ENCODE measurements at regions not wholly inside any gene's neighbourhood (a gene's known extent, or its start where the extent isn't known, plus 50 kb on each side); places are given as distances from the start of the nearest gene placed in this dataset.

DNA sequence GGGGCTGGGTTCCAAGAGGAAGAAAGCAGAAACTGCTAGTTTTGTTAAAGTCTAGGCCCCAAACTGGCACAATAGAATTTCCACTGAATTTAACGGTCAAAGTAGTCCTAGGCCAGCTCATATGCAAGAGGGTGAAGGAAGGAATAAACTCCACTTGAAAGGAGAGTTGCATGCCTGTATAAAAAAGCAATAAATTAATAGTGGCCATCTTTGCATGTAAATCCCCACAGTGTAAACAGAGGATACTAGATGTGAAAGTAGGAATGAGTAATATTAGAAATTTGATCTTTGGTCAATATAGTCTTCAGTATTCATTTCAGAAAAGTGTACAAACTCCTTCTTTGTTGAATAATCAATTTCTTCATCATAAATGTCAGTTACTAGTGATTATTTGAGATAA is 403.1 kb downstream of the TMEM232 start:
- DNase-seq: no peak

DNA sequence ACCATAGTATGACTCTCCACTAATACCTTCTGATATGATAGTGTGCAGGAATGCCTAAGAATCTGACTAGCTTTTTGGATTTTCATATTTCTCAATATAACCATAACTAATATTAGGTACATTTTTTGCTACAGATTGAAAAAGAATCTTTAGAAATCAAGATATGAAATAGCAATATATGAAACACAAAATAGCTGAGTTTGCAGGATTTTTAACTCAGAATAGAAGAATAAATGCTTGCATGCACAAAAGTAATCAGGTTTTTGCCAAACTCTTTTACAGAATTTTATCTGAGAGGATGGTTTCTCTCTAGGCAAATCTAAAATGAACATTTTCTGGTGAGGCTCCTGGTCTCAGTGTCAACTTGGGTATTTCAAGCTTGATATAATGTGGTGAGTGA is 402.6 kb downstream of the TMEM232 start:
- DNase-seq: no peak

DNA sequence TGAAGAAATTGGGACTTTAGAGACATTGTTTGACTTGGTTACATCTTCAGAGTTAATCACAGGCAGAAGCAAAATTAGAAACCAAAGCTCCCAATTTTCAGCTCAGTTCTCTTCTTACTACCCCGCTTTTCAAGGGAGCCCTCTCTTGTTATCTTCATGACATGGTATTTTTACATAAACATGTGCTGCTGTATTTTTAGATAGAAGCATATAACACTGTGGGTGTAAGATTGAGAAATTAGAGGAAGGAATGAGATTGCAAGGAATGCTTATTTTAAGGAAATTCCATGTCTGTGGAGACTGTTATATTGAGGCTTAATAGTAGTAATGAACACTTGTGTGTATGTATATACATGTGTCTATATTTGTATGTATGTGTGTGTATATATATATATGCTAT is 401.6 kb downstream of the TMEM232 start:
- DNase-seq: no peak

DNA sequence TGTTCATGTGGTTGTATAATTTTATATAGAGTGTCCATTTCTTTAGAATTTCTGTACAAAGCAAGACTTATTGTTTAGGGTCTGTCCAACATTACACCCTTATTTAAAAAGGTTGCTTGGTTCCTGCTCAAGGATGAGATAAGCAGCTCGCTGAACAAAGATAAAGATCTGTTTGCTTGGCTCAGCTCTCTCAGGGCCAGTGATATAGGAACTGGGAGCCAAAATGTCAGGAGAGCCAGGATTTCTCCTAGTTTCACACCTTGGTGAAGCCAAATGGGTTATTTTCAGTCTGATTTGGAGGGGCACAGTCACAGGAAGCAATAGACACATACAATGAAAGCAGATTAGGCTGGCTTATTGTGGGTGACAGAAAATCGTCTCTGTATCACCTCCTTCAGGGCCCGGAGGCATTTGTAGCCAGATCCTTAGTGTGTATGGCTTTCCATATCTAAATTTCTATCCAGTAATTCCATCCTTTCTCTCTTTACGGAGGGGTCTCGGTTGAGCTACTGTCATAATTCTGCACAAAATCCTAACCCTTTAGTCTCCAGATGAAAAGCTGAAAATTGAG is 396.4 kb downstream of the TMEM232 start:
- DNase-seq: no peak

DNA sequence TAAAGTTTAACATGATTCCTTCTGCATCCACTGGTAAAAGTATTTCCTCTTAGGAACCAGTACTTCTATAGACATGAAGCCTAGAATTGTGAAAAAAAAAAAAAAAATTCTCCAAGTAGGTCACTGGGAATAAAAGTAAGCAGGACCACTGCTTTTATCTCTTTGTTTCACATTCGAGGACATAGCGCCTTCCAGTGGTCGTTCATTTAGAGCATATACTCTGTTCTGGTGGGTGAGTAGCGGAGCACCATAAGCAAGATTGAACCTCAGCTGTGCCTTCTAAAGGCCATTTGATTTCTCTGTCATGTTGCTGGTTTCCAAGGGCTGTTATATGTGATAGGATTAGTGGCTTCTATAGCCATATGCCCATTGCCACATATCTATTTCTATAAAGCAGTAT is 393.1 kb downstream of the TMEM232 start:
- no peak for DNase-seq

DNA sequence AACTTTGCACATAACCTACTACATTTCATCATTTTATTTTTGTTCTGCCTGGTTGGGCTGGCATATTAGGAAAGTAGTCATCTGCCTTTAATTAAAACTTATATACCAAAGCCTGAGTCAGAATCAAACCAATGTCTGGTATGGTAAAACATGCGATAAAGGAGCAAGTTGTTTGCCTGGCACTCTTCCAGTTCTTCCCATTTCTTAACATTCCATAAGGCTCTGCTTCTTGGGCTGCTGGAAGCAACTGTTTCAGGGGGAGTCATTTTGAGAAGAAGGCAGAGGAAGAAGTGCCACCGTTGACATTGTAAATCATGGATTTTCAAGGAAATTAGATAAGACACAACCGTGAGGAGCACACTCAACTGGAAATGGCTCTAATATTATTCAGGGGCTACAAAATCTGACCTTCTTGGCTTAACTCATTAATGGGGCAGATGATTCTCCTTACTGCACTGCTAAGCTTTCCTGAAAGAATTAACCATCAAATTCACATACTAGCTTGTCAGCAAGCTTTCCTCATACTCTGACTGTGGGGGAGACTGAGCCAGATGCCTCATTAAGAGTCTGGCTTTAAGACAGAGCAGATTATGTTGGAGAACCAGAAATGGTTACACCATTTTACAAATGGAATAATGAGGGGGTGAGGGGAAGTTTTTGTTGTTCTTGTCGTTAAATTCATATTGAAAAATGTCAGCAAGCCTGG is 391.0 kb downstream of the TMEM232 start:
- no peak for DNase-seq

DNA sequence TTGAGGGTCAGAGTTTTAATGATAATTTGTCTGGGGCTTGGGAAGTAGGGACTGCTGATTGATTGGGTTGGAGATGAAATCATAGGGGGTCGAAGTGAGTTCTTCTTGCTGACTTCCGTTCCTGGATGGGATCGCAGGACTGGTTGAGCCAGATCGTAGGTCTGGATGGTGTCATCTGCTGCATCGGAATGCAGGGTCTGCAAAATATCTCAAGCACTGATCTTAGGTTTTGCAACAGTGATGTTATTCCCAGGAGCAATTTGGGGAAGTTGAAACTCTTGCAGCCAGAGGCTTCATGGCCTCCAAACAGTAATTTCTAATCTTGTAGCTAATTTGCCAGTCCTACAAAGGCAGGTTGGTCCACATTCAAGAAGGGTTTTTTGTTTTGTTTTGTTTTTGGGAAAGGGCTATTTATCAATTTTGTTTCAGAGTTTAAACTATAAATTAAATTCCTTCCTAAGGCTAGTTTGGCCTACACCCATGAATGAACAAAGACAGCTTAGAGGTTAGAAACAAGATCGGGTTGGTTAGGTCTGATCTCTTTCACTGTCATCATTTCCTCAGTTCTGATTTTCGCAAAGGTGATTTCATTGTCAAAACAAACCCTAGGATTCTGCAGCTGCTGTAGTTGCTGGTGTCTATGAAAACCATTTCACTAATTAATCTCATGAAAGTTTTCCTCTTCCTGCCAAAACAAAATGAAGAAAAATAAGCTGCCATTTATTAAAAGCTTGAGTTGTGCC is 388.0 kb downstream of the TMEM232 start:
- DNase-seq: no peak

DNA sequence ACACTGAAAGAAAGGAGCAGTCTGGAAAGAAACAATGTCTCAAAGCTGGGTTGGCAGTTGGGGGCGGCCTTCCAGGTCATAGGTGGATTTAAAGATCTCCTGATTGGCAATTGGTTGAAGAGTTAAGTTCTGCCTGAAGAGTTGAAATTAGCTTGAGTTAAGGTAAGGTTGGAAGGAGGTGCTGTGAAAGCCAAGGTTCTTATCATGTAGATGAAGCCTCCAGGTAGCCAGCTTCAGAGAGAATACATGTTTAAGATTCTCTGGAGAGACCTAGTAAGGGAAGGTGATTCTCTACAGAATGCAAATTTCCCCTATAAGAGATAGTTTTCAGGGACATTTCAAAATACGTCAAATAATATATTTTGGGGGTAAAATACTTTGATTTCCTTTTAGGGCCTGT is 387.1 kb downstream of the TMEM232 start:
- DNase-seq: no peak

DNA sequence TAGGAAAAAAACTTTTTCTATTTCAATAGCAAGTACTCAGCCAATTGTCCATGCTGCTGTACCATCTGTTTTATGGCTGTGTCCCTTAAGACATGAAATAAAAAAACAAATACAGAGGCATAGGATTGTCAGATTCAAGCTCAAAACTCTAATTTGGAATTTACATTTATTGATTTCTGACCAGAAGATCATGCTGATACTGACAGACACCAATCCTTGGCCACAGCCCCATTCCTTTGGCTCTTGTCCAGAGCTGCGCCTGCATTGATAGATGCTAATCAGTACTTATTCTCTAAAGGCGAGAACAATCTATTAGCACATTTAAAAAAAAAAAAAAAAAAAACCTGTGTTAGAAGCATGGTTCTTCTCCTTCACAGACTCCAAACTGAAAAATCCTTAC is 384.6 kb downstream of the TMEM232 start:
- DNase-seq: no peak

DNA sequence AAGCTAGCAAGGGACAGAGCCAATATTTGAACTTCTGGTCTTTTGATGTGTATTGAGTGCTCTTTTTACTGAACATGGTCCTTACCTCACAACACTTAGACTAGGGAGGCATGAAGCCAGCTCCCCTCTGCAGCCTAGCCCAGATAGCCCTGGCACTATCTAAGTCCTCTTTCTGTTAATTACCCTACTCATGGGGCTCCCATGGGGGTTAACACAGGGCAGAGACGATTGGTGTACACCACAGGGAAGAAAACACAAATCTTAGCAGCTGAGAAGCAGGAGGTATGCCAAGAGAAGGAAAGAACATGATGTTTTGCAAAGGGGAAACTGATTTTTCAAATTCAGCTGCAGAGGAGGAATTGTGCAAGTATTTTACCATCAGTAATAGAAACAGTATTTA is 383.8 kb downstream of the TMEM232 start:
- no peak for DNase-seq

DNA sequence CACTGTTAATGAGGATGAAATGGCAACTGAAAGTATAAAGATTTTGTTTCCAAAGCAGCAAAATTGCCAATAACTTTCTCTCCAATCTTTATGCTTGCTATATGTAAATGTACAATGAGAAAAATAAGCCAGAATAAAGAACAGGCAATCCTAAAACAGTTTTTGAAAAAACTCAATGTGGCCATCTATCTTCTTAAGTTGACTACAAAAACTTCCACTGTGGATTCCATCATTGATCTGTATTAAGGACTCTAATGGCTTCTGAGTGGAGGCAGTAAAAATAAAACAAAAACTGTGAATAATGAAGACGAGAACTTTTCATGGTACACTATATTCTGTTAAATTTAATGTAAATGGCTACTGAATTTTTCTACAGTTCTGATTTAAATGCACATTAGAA is 382.9 kb downstream of the TMEM232 start:
- no peak for DNase-seq

DNA sequence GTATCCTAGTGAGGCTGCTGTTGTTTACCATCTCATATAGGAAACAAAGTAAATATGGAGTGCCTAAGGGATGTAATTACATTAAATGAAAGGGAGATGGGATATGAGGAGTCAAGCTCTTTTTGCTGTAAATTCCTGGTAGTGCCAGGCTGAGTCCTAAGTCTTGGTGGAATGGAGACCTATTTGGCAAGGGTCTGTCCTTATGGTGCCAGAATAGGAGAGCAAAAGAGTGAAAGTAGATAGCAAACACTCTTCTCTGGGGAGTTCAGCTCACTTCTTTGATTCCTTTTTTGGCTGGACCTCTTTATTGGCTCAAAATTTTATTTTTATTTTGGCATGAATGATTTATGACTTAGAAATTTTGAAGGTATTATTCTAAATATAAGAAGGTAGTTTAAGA is 380.8 kb downstream of the TMEM232 start:
- no peak for DNase-seq

DNA sequence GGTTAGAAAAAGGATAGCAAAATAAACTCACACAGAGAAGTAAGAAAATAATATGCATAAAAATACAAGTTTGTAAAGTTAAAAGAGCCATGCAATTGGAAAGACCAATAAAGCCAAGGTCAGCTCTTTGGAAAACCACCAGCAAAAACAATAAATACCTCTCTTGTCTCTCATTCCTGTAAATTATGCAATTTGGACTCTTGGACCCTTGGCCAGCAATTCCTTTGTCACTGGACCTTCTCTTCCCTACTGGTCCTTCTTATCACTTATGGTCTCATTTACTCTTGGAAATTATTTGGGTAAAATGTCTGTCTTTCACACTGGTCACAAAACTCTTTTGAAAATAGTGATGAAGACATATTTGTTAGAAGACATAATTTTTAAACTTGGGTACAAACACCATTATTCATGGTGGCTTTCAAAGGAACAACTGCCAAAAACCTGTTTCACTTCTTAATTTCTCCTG is 379.5 kb downstream of the TMEM232 start:
- no peak for DNase-seq

DNA sequence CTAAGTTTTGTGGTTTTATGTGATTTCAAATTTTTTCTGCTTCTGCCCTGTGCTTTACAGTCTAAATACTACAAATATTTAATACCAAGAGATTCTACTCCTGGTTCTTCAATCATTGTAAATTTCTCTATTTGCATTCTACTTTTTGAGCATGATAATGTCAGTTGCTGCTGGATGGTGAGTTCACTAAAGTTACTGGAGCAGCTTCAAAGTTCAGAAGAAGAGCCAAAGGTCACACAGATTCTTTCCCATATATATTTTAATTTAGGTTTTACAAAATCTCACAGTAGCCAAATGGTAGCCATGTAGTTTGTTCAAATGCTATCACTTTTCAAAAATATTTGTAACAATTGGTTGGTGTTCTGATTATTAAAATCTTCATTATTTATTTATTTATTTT is 378.7 kb downstream of the TMEM232 start:
- no peak for DNase-seq

DNA sequence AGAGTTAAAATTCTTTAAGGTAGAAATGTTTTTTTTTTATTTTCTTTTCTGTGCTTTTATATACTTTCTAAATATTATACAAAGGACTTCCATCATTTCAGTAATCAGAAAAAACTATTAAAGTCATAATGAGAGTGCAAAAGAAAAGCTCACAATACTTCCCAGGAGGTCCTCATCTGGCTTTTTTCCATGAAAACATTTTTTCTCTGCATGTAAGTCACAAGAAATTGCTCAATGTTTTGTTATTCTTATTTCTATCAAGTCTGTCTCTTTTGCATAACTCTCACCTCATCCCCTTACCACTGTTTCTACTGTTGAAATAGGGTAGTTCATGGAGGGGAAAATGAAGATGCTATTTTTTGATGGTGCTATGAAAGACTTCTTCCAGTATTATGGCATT is 375.0 kb downstream of the TMEM232 start:
- no peak for DNase-seq

DNA sequence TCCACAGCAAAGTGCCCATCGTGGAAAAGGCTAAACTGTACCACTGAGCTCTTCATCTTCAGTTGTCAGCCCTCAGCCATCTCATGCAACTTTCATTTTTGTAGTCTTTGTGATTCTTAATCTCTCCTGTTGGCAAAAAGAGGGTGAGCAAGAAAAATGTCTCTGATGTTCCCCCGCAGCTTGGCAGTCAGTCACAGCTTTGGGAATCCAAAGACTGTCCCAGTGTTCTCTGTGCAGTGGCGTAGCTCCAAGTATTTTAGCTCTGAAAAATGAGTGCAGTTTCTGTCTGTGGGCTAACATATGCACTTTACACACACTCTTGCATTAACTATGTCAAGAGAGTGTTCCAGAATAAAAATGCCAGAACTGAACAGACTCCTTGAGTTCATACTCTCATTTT is 372.2 kb downstream of the TMEM232 start:
- no peak for DNase-seq

DNA sequence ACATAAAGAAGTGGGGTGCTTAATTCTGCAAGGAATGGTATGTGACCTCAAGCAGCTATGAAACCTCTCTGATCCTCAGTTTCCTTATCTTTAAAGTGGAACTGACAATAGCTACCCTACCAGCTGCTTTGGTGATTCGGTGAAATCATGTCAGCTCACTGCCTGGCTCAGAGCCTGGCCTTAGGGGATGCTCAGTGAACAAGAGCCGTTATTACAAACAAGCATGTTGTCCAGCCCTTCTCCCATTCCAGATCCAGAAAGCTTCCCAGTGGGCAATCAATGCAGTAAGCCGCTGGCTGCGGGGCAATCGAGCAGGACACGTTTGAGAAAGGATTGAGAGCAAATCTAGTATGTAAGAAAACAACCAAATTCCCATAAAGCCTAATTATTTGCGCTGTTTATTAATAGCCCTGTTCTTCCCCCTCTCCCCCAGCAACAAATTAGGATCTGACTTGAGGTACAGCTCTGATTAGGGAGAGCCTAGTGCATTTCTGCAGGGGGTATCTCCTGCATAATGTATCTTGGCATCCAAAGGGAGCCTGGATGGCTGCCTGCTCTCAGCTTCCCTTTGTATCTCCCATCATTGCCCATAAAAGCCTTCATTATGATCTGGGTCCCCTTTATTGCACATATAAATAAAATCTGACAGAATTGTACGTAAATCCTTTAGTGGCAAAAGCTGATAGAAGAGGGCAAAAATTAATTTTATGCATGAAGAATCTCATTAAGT is 371.4 kb downstream of the TMEM232 start:
- no peak for DNase-seq

DNA sequence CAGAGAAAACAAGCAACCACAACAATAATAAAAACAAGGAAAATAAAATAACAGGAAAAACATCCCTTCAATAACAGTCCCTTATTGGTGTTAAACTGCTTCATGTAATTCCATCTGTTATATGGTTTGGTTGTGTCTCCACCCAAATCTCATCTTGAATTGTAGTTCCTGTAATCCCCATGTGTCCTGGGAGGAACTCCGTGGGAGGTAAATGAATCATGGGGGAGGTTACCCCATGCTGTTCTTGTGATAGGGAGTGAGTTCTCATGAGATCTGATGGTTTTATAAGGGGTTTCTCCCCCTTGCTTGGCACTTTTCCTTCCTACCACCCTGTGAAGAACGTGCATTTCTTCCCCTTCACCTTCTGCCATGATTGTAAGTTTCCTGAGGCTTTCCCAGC is 369.8 kb downstream of the TMEM232 start:
- DNase-seq: no peak

DNA sequence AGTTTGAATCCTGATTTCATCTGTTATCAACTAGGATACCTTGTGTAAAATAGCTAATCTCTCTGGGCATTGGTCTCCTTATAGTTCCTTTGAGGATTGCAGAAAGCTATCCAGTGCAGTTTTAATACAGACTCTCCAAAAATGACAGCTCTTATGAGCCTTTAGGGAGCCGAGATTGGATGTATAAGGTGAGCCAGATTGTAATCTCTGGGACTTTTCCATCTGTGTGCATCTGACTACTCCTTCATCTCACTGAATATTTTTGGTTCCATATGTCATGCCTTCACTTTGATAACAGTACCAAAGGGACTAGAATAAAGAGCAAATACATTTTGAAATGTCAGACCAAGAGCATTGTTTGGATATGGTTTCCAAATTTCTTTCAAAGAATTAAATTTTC is 367.2 kb downstream of the TMEM232 start:
- DNase-seq: no peak

DNA sequence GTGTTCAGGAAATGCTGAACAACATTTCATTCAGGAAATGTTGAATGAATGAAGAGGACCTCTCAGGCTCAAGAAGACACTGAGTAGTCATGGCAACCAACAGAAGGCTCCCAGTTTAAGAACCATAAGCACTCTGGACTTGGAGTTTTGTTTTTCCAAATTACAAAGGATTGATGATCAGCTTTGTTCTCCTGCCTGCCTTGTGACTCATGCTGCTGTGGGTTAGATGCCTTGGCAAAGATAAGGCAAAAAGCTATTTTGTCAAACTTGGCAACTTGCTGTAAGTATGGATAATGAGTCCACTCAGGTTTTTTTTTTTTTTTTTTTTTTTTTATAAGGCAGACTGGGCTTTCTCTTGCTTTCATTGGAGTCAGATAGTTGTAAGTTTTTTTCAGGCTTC is 365.0 kb downstream of the TMEM232 start:
- no peak for DNase-seq

DNA sequence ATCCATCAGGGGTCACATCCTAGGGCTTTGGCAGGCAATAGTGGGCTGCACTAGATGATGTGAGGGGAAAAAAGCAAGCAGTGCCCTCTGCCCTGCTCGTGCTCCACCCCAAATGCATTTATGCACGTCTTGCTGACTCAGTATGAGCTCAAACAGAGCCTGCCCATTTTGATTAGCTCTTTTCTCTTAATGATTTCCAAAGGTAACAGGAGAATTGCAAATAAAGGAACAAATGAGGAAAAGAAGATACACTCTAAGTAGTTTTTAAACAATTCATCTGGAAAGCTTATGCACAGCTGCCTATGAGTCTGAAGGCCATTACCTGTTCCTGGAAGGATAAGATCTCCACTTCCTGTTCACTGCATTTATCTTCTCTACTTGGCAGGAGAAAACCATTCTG is 364.2 kb downstream of the TMEM232 start:
- DNase-seq: no peak

DNA sequence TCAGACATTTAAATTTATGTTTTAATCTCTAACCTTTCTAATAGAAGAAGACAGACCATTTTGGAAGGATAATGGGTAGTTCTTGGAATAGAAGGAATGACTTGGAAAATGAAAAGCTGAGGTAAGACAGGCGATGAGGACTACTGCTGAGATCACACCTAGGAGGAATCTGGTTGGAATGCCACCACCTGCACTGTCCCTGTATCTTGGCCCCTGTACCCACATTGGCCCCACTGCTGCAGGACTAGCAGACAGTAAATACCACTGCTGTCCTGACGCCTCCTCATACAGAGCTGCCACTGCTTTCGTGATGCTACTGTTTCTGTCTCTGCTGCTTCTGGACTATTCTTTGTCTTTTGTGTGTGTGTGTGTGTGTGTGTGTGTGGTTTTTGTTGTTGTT is 359.8 kb downstream of the TMEM232 start:
- no peak for DNase-seq
